GM23338 (cell line): ENCODE measurements at regions not wholly inside any gene's neighbourhood (a gene's known extent, or its start where the extent isn't known, plus 50 kb on each side); places are given as distances from the start of the nearest gene placed in this dataset.

ENCODE experiments used
- EZH2 ChIP-seq: fragments of 200-600 bp; sonication (generic); IDR thresholded peaks from one replicate; pipeline ENCODE4 v1.8.0; 2017; ENCODE audit warnings: antibody characterized with exemption, mild to moderate bottlenecking, low read depth; ENCODE audit not compliant: unreplicated experiment
- EZH2phosphoT487 ChIP-seq: fragments of 200-600 bp; sonication (generic); IDR thresholded peaks from one replicate; pipeline ENCODE4 v1.8.1; 2018; ENCODE audit warnings: antibody characterized with exemption; ENCODE audit not compliant: unreplicated experiment
- JUNB ChIP-seq: IDR thresholded peaks from one replicate; pipeline ENCODE4 v1.6.1; 2016; ENCODE audit warnings: antibody characterized with exemption; ENCODE audit not compliant: unreplicated experiment
- NANOG ChIP-seq: IDR thresholded peaks from 2 replicates; pipeline ENCODE4 v1.6.1; 2016; ENCODE audit warnings: antibody characterized with exemption, borderline replicate concordance
- POLR2AphosphoS5 ChIP-seq: IDR thresholded peaks from 2 replicates; pipeline ENCODE4 v1.6.1; 2016; ENCODE audit warnings: antibody characterized with exemption, low read depth
- STAT1 ChIP-seq: IDR thresholded peaks from one replicate; pipeline ENCODE4 v1.6.1; 2016; ENCODE audit warnings: antibody characterized with exemption; ENCODE audit not compliant: unreplicated experiment
- ZNF331 ChIP-seq: fragments of 250-450 bp; sonication (Bioruptor Pico); IDR thresholded peaks from 2 replicates; pipeline ENCODE4 v1.5.0; 2020; ENCODE audit warnings: low read depth, mild to moderate bottlenecking, moderate library complexity
- TF ChIP-seq, protein P1 (sequence below), 2 experiments: fragments of 200-600 bp in 1 of 2; sonication (generic) in 1 of 2; conservative IDR thresholded peaks; 2 replicates each; pipeline versions ENCODE4 v1.5.1 to v1.6.1; 2016 to 2017; ENCODE audit warnings: antibody characterized with exemption in 2 of 2, low read depth in 2 of 2, mild to moderate bottlenecking in 2 of 2, moderate library complexity in 1 of 2
- TF ChIP-seq, protein P2 (sequence below): IDR thresholded peaks from one replicate; pipeline ENCODE4 v1.6.1; 2018; ENCODE audit warnings: antibody characterized with exemption; ENCODE audit not compliant: unreplicated experiment
- TF ChIP-seq, protein P3 (sequence below): IDR thresholded peaks from 2 replicates; pipeline ENCODE4 v1.6.1; 2016; ENCODE audit warnings: antibody characterized with exemption

DNA sequence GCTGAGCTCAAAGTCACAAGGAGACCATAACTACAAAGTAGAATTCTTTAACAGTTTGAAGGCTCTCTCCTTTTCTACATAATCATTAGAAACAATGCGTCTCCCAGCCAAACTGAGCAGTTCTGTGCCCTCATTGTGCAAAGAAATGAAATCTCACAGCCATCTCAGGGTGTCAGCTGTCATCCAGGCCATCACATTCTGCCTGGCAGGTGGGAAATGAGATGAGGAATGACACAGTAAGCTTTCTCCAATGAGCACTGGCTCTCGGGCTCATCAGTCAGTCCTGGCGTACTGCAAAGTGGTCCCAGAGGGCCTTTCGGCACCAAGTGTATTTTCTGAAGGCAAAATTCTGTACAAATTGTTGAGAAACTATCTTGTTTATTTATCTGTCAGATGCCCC, 306.5 kb downstream of the KCTD12 start:
- TF ChIP-seq, protein P1, sequence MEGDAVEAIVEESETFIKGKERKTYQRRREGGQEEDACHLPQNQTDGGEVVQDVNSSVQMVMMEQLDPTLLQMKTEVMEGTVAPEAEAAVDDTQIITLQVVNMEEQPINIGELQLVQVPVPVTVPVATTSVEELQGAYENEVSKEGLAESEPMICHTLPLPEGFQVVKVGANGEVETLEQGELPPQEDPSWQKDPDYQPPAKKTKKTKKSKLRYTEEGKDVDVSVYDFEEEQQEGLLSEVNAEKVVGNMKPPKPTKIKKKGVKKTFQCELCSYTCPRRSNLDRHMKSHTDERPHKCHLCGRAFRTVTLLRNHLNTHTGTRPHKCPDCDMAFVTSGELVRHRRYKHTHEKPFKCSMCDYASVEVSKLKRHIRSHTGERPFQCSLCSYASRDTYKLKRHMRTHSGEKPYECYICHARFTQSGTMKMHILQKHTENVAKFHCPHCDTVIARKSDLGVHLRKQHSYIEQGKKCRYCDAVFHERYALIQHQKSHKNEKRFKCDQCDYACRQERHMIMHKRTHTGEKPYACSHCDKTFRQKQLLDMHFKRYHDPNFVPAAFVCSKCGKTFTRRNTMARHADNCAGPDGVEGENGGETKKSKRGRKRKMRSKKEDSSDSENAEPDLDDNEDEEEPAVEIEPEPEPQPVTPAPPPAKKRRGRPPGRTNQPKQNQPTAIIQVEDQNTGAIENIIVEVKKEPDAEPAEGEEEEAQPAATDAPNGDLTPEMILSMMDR (conservative IDR thresholded peaks at IDR 0.05; ENCODE audit: low read depth in 2 of 2): no peak
- TF ChIP-seq, protein P2, sequence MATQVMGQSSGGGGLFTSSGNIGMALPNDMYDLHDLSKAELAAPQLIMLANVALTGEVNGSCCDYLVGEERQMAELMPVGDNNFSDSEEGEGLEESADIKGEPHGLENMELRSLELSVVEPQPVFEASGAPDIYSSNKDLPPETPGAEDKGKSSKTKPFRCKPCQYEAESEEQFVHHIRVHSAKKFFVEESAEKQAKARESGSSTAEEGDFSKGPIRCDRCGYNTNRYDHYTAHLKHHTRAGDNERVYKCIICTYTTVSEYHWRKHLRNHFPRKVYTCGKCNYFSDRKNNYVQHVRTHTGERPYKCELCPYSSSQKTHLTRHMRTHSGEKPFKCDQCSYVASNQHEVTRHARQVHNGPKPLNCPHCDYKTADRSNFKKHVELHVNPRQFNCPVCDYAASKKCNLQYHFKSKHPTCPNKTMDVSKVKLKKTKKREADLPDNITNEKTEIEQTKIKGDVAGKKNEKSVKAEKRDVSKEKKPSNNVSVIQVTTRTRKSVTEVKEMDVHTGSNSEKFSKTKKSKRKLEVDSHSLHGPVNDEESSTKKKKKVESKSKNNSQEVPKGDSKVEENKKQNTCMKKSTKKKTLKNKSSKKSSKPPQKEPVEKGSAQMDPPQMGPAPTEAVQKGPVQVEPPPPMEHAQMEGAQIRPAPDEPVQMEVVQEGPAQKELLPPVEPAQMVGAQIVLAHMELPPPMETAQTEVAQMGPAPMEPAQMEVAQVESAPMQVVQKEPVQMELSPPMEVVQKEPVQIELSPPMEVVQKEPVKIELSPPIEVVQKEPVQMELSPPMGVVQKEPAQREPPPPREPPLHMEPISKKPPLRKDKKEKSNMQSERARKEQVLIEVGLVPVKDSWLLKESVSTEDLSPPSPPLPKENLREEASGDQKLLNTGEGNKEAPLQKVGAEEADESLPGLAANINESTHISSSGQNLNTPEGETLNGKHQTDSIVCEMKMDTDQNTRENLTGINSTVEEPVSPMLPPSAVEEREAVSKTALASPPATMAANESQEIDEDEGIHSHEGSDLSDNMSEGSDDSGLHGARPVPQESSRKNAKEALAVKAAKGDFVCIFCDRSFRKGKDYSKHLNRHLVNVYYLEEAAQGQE: no peak
- TF ChIP-seq JUNB (no peak), EZH2 (no peak), EZH2phosphoT487 (no peak), POLR2AphosphoS5 (no peak), NANOG (no peak), STAT1 (no peak), ZNF331 (no peak)
- TF ChIP-seq, protein P3, sequence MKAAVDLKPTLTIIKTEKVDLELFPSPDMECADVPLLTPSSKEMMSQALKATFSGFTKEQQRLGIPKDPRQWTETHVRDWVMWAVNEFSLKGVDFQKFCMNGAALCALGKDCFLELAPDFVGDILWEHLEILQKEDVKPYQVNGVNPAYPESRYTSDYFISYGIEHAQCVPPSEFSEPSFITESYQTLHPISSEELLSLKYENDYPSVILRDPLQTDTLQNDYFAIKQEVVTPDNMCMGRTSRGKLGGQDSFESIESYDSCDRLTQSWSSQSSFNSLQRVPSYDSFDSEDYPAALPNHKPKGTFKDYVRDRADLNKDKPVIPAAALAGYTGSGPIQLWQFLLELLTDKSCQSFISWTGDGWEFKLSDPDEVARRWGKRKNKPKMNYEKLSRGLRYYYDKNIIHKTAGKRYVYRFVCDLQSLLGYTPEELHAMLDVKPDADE: no peak
